Mammary epithelial cell (primary cell): ENCODE measurements at regions not wholly inside any gene's neighbourhood (a gene's known extent, or its start where the extent isn't known, plus 50 kb on each side); places are given as distances from the start of the nearest gene placed in this dataset.

ENCODE experiments used
- CTCF ChIP-seq, 2 donors: IDR thresholded peaks in 1 of 2; conservative IDR thresholded peaks in 1 of 2; 2 replicates each; pipeline ENCODE4 v1.5.1; 2011 to 2012; ENCODE audit warnings: inconsistent platforms in 2 of 2, low read length in 2 of 2, mild to moderate bottlenecking in 2 of 2, control low read depth in 1 of 2, low read depth in 1 of 2; ENCODE audit not compliant: insufficient read depth in 1 of 2; ENCODE audit errors: extremely low read depth in 1 of 2
- EZH2 ChIP-seq: IDR thresholded peaks from 2 replicates; pipeline ENCODE4 v1.6.1; 2012; ENCODE audit warnings: low read length, inconsistent platforms, borderline replicate concordance

DNA sequence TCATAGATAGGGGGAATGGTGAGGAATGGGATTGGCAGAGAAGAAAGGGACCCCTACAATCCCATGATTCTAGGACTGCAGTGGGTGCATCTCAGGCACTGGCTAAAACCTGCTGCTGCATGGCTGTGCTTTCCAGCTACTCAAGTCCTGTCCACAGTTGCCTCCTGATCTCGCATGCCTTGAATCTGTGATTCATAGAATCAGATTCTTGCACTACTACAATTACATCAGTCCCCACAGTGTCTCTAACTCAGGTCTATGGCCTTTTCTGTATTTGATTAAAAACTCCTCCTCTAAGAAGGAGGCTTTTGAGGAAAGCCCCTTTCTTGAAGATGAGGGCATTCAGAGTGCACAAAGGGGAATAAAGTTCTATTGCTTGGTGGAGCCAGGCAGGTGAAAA is 117.4 kb downstream of the LRATD1 start:
- TF ChIP-seq EZH2 (no peak), CTCF (conservative IDR thresholded peaks at IDR 0.05 in 1 of 2, IDR thresholded peaks at IDR 0.05 in 1 of 2; ENCODE audit: extremely low read depth in 1 of 2, insufficient read depth in 1 of 2, low read depth in 1 of 2, low read length in 2 of 2) (no peak)
